ENCODE measurements at regions not wholly inside any gene's neighbourhood (a gene's known extent, or its start where the extent isn't known, plus 50 kb on each side); places are given as distances from the start of the nearest gene placed in this dataset.

DNA sequence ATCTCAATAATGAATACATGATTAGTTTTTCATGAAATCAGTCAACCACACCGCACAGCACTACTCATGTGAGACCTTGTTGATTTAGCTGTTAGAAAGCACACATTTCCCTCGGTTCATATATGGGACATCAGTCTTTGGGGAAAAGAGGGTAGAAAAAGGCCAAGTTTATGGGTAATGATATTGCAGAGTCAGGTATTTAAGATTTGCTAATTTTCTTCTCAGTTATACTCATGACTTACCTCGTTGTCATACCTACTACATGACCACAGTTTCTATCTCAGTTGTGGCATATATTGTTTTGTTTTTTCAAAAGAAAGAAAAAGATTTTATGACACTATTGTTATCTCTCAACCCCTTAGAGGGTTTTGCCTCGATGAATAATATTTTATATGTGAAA, 165.6 kb downstream of the POU4F1 start:
- H3K27ac ChIP-seq (ENCODE audit: low read depth, low read length) = no peak overlapping the region
- POLR2A ChIA-PET = no interaction called here
- no peaks in the 10 kb centered on the region for H3K4me1 ChIP-seq (ENCODE audit: insufficient read depth, low read length)
- no peaks in the 10 kb centered on the region for H3K36me3 ChIP-seq (ENCODE audit: insufficient read depth, low read length)
- Mint-ChIP-seq H3K4me1 (no peaks in the 10 kb centered on the region), H3K9me3 (peaks cover 0 to 2% (median 0%) of the 10 kb centered on the region in 5 donors), H3K27ac (no peak overlapping the region), H3K27me3 (peaks cover 0 to 2% of the 10 kb centered on the region in 2 donors), H3K36me3 (no peaks in the 10 kb centered on the region), H3K4me3 (no peak overlapping the region)
- H3K9me3 ChIP-seq (ENCODE audit: low read length) = no peaks in the 10 kb centered on the region
- H3K27me3 ChIP-seq (ENCODE audit: insufficient read depth, low read length, poor library complexity, severe bottlenecking) = no peaks in the 10 kb centered on the region
- H3K4me3 ChIP-seq (ENCODE audit: low read length) = no peak overlapping the region
- CTCF ChIA-PET = no interaction called here
- no peak for DNase-seq

DNA sequence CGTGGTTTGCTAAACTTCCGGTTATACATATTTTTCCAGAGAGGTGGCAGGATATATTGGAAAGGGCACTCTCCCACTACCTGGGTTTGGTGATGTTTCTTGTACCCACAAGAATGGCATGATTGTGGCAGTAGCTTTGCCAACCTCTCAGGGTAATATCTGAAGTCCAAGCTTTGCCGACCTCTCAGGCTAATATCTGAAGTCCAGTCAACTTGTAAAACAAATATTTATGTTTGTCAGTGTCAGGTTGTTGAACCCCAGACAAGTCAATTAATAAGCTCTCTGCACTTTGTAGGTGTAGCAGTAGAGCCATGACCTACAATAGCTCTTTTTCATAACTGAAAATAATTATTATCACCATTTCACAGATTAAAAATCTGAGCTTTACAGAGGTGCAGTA, 167.0 kb downstream of the POU4F1 start:
- no peak overlapping the region for H3K27ac ChIP-seq (ENCODE audit: low read depth, low read length)
- H3K36me3 Mint-ChIP-seq = no peaks in the 10 kb centered on the region
- peaks cover 0 to 2% (median 0%) of the 10 kb centered on the region in 5 donors for H3K9me3 Mint-ChIP-seq
- ChIA-PET CTCF (interaction anchor here (0.9 kb wide), 1 partner anchor 9 kb away, joined by 3 read pairs; no protein-coding TSS in a partner anchor), POLR2A (no interaction called here)
- H3K4me1 ChIP-seq (ENCODE audit: insufficient read depth, low read length) = no peaks in the 10 kb centered on the region
- H3K27me3 Mint-ChIP-seq = peaks cover 1 to 5% of the 10 kb centered on the region in 2 donors
- no peaks in the 10 kb centered on the region for H3K9me3 ChIP-seq (ENCODE audit: low read length)
- H3K36me3 ChIP-seq (ENCODE audit: insufficient read depth, low read length) = no peaks in the 10 kb centered on the region
- no peak for DNase-seq
- no peaks in the 10 kb centered on the region for H3K27me3 ChIP-seq (ENCODE audit: insufficient read depth, low read length, poor library complexity, severe bottlenecking)
- no peaks in the 10 kb centered on the region for H3K4me1 Mint-ChIP-seq
- no peak overlapping the region for H3K4me3 Mint-ChIP-seq
- no peak overlapping the region for H3K27ac Mint-ChIP-seq
- no peak overlapping the region for H3K4me3 ChIP-seq (ENCODE audit: low read length)

DNA sequence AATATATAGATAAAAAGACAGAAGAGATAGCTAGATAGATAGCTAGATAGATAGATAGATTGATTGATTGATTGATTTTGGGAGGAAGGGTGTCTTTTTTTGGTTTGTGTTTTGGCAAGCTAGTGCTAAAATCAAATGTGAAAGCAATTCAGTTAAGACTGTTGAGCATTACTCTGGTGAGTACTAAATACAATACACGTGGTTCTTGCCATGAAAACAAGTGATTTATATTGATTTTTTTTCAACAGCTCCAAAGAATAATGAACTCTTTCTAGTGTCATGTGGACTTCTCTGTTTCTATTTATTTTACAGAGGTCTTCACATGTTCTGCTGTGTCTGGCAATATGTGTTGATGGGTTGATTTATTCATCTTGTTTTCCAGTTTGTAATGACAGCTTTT, 172.0 kb downstream of the POU4F1 start:
- no peaks in the 10 kb centered on the region for H3K4me1 Mint-ChIP-seq
- DNase-seq = no peak
- ChIA-PET POLR2A (no interaction called here), CTCF (no interaction called here)
- Histone ChIP-seq H3K27me3 (ENCODE audit: insufficient read depth, low read length, poor library complexity, severe bottlenecking) (no peaks in the 10 kb centered on the region), H3K4me1 (ENCODE audit: insufficient read depth, low read length) (no peaks in the 10 kb centered on the region), H3K9me3 (ENCODE audit: low read length) (no peaks in the 10 kb centered on the region), H3K36me3 (ENCODE audit: insufficient read depth, low read length) (no peaks in the 10 kb centered on the region), H3K4me3 (ENCODE audit: low read length) (no peak overlapping the region), H3K27ac (ENCODE audit: low read depth, low read length) (no peak overlapping the region)
- no peak overlapping the region for H3K4me3 Mint-ChIP-seq
- peaks cover 3 to 16% of the 10 kb centered on the region in 2 donors for H3K27me3 Mint-ChIP-seq
- peaks cover 0 to 2% (median 0%) of the 10 kb centered on the region in 5 donors for H3K9me3 Mint-ChIP-seq
- H3K36me3 Mint-ChIP-seq = no peaks in the 10 kb centered on the region
- no peak overlapping the region for H3K27ac Mint-ChIP-seq

DNA sequence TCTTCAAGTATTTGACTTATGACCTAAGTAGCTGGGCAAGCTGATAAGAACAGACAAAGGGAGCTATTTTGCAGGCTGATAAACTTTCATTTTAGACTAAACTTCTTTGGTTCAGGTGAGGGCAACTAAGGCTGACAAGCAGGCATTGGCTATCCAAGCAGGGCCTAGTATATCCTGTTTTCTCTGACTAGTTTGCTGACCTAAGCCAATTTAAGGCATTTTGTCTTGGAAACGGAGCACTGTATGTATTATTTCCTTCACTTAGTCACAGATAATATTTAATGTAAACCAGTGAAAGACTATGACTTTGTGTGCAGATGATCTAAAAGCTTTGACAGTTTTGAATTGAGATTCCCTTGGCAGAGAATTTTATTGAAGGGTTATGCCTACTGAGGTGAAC, 172.5 kb downstream of the POU4F1 start:
- H3K4me1 ChIP-seq (ENCODE audit: insufficient read depth, low read length) = no peaks in the 10 kb centered on the region
- ChIA-PET POLR2A (no interaction called here), CTCF (no interaction called here)
- no peaks in the 10 kb centered on the region for H3K4me1 Mint-ChIP-seq
- no peak overlapping the region for H3K27ac ChIP-seq (ENCODE audit: low read depth, low read length)
- peaks cover 0 to 2% (median 0%) of the 10 kb centered on the region in 5 donors for H3K9me3 Mint-ChIP-seq
- H3K4me3 ChIP-seq (ENCODE audit: low read length) = no peak overlapping the region
- peaks cover 3 to 16% of the 10 kb centered on the region in 2 donors for H3K27me3 Mint-ChIP-seq
- H3K36me3 Mint-ChIP-seq = no peaks in the 10 kb centered on the region
- H3K4me3 Mint-ChIP-seq = no peak overlapping the region
- H3K36me3 ChIP-seq (ENCODE audit: insufficient read depth, low read length) = no peaks in the 10 kb centered on the region
- no peak overlapping the region for H3K27ac Mint-ChIP-seq
- no peaks in the 10 kb centered on the region for H3K9me3 ChIP-seq (ENCODE audit: low read length)
- DNase-seq = no peak
- no peaks in the 10 kb centered on the region for H3K27me3 ChIP-seq (ENCODE audit: insufficient read depth, low read length, poor library complexity, severe bottlenecking)

DNA sequence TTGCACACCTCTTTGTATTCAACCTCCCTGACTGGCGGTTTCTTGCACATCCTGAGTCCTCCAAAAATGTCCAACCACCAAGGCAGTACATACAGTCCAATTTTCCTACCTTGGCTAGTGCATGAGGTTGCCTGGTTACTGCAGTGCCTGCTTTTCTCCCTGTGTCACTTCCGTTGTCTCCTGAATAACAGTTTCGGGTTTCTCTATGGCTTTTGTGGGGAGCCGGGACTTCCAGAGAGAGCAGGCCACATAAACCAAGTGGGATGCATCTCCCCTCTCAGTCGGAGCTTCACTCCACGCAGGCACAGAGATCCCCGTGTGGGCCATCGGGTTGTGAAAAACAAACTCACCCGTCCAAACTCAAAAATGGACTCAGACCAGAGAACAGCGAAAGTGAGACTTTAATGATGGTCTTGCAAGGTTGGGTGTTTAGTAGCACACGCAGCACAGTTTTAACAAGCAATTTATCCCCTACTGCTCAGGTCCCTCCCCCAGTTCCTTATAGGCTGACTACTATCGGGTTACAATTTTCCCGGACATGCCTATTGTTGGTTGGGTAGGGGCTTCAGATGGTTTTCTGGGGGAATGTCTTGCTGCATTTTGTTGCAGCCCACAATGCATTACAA, 173.1 kb downstream of the POU4F1 start:
- Histone ChIP-seq H3K27ac (ENCODE audit: low read depth, low read length) (no peak overlapping the region), H3K4me3 (ENCODE audit: low read length) (no peak overlapping the region), H3K9me3 (ENCODE audit: low read length) (no peaks in the 10 kb centered on the region), H3K4me1 (ENCODE audit: insufficient read depth, low read length) (no peaks in the 10 kb centered on the region), H3K36me3 (ENCODE audit: insufficient read depth, low read length) (no peaks in the 10 kb centered on the region), H3K27me3 (ENCODE audit: insufficient read depth, low read length, poor library complexity, severe bottlenecking) (no peaks in the 10 kb centered on the region)
- no peak for DNase-seq
- CTCF ChIA-PET = no interaction called here
- Mint-ChIP-seq H3K36me3 (no peaks in the 10 kb centered on the region), H3K4me3 (no peak overlapping the region), H3K9me3 (peaks cover 0 to 2% (median 0%) of the 10 kb centered on the region in 5 donors), H3K4me1 (no peaks in the 10 kb centered on the region), H3K27ac (no peak overlapping the region), H3K27me3 (peaks cover 3 to 16% of the 10 kb centered on the region in 2 donors)
- POLR2A ChIA-PET = no interaction called here

DNA sequence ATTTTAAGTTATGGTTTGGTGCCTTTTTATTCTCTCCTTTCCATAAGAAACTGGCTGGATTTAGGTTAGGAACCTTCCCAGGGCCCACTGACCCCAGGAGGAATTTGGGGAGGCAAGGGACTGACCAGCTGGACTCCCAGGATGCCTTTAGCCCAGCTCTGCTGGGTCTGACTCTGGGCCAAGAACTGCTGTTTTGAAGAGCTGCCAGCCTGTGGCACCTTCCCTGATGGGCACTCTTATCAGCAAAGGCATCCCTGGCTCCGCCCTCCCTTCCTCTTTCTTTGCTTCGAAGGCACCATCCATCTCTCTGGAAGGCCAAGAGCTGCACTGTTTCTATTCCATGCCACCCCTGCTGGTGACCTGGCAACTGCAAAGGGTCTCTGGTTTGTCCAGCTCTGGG, 174.7 kb downstream of the POU4F1 start:
- H3K4me1 Mint-ChIP-seq = no peaks in the 10 kb centered on the region
- H3K27me3 ChIP-seq (ENCODE audit: insufficient read depth, low read length, poor library complexity, severe bottlenecking) = no peaks in the 10 kb centered on the region
- H3K36me3 ChIP-seq (ENCODE audit: insufficient read depth, low read length) = no peaks in the 10 kb centered on the region
- no peaks in the 10 kb centered on the region for H3K9me3 ChIP-seq (ENCODE audit: low read length)
- DNase-seq = no peak
- no peak overlapping the region for H3K4me3 ChIP-seq (ENCODE audit: low read length)
- H3K9me3 Mint-ChIP-seq = peaks cover 0 to 2% (median 0%) of the 10 kb centered on the region in 5 donors
- ChIA-PET CTCF (no interaction called here), POLR2A (no interaction called here)
- no peaks in the 10 kb centered on the region for H3K4me1 ChIP-seq (ENCODE audit: insufficient read depth, low read length)
- H3K27ac ChIP-seq (ENCODE audit: low read depth, low read length) = no peak overlapping the region
- peaks cover 3 to 16% of the 10 kb centered on the region in 2 donors for H3K27me3 Mint-ChIP-seq
- H3K36me3 Mint-ChIP-seq = no peaks in the 10 kb centered on the region
- no peak overlapping the region for H3K4me3 Mint-ChIP-seq
- no peak overlapping the region for H3K27ac Mint-ChIP-seq

DNA sequence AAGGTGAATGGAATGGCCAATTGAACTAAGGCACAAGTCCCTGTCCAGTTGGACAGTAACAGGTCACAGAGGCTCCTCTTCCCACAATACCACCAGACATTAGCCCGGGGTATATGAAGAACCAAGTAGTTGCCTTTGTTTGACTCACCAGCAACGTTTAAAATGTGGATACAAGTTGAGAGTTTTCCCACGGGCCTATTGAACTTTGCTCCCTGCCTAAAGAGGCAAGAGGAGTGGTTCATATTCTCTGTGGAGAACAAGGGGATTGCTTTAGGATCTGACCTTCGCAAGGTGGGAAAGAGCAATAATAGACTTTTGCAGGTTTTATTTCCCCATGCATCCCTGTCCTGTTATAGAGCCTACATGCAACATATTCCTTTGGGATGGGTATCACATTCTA, 177.2 kb downstream of the POU4F1 start:
- Mint-ChIP-seq H3K4me1 (no peaks in the 10 kb centered on the region), H3K36me3 (no peaks in the 10 kb centered on the region), H3K4me3 (no peak overlapping the region), H3K27ac (no peak overlapping the region), H3K9me3 (no peaks in the 10 kb centered on the region), H3K27me3 (peaks cover 2 to 14% of the 10 kb centered on the region in 2 donors)
- no peaks in the 10 kb centered on the region for H3K9me3 ChIP-seq (ENCODE audit: low read length)
- H3K27me3 ChIP-seq (ENCODE audit: insufficient read depth, low read length, poor library complexity, severe bottlenecking) = no peaks in the 10 kb centered on the region
- H3K36me3 ChIP-seq (ENCODE audit: insufficient read depth, low read length) = no peaks in the 10 kb centered on the region
- ChIA-PET POLR2A (no interaction called here), CTCF (no interaction called here)
- DNase-seq = no peak
- no peaks in the 10 kb centered on the region for H3K4me1 ChIP-seq (ENCODE audit: insufficient read depth, low read length)
- H3K4me3 ChIP-seq (ENCODE audit: low read length) = no peak overlapping the region
- no peak overlapping the region for H3K27ac ChIP-seq (ENCODE audit: low read depth, low read length)

DNA sequence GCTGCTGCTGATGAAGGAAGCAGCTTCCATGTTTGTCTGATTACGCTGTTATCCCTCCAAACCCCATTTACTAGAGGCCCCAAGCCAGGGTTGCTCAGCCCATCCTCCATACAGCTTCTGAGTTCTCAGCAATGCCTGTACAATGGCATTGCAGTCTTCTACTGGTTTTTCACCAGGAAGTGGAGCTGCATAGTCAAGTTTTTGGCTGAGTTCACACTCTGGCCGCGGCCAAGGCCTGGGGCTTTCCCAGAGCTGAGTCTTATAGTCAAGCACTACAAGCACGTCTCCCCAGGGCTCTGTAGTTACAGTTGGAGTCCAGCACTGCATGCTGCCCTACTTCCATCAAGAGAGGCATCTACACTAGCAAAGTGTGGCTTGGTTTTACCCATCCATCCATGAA, 182.5 kb downstream of the POU4F1 start:
- no peak overlapping the region for H3K4me3 ChIP-seq (ENCODE audit: low read length)
- Mint-ChIP-seq H3K36me3 (no peaks in the 10 kb centered on the region), H3K27me3 (peaks cover 0 to 7% of the 10 kb centered on the region in 2 donors), H3K27ac (no peak overlapping the region), H3K9me3 (no peaks in the 10 kb centered on the region), H3K4me3 (no peak overlapping the region), H3K4me1 (no peaks in the 10 kb centered on the region)
- ChIA-PET POLR2A (no interaction called here), CTCF (no interaction called here)
- no peak for DNase-seq
- H3K27me3 ChIP-seq (ENCODE audit: insufficient read depth, low read length, poor library complexity, severe bottlenecking) = no peaks in the 10 kb centered on the region
- no peaks in the 10 kb centered on the region for H3K9me3 ChIP-seq (ENCODE audit: low read length)
- H3K36me3 ChIP-seq (ENCODE audit: insufficient read depth, low read length) = no peaks in the 10 kb centered on the region
- H3K4me1 ChIP-seq (ENCODE audit: insufficient read depth, low read length) = no peaks in the 10 kb centered on the region
- no peak overlapping the region for H3K27ac ChIP-seq (ENCODE audit: low read depth, low read length)
